NCI-H446 (cell line): ENCODE measurements at regions not wholly inside any gene's neighbourhood (a gene's known extent, or its start where the extent isn't known, plus 50 kb on each side); places are given as distances from the start of the nearest gene placed in this dataset.
A peak's percentile ranks its signal among the peaks of the same experiment; 100 is the strongest.
"Not testable (repeated sequence)": the region's sequence is repeated elsewhere in the genome, so short reads cannot be mapped to it uniquely, and the experiment has no call there.

Experiments used
- DNase-seq, 2 experiments: peaks; one replicate each; lab custom pipeline; 2025; lab: John Stamatoyannopoulos, UW

DNA sequence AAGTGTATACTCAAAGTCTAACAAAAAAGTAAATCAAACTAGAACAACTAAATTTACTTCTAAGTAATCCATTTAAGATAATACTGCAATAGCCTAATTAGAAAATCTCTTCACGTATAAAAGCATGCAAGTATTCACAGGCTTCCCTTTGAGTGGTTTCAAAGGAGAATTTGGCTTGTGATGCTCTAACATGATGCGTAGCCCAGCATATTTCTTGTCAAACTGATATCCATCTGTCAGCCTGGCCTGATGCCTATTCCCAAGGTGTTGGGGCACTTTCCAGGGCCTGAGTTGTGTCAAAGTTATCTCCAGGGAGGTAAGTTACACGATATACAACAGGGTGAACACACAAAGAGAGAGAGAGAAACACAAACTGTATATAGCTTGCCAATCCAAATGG lies 287.0 kb upstream of the MAGEB18 start:
- DNase-seq = no peak

DNA sequence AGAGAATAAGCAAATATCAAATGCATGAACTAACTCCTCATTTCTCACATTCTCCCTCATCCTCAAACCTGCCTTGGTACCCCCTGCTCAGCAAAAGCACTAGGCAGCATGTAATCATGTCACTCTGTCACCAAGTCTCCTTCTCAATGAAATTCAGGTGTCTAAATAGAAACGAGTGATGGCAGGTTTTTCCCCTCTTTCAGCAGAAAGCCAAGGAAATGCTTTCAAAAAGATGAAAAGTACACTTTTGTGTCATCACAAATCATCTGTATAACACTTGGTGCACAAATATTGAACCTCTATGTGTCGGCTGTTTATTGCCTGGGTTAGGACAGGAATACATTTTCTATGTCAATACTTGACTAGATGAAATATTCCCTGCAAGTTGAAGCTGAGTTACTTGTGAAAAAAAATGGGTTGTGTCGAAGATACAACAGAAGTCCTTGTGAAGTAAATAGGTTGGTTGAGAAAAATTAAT lies 285.1 kb upstream of the MAGEB18 start:
- no peak for DNase-seq

DNA sequence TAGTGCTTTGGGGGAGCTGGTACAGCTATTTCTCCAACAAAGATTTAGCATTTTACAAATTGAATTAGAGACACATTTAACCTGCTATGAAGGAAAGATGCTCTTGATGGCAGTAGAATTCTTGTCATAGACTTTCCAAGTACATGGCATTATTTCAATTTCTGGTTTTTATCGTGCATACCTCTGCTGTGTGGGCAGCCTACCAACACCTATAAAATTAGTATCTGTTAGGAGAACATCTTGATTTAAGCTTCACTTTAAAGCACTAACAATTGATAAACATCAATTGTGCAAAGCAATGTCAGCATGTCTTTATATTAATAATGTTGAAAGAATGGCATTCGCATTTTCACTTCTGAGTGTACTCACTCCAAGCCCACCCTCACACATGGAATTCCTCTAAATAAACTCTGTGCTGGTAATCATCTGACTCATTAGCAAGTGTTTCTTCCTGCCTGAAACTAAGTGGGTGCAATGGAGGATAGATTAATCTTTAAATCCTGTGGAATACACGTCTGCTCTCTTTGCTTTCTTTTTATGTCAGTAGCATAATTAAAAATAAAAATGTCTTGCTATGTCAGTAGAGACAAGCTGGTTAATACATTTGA lies 279.8 kb upstream of the MAGEB18 start:
- DNase-seq = no peak

DNA sequence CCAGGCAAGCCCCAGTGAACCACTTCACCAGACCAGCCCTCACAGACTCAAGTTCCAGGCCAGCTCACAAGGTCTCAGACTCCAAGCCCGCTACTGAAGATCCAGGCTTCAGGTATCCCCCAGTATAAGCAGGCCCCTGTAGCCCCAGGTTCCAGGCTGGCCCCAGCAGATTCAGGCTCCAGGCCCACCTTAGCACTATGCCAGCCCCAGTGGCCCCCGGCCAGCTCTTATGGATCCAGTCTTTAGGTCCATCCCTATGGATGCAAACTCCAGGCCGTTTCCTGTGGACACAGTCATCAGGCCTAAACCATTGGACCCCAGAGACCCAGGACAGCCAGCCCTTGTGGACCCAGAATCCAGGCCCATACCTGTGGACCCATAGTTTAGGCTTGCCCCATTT lies 277.8 kb upstream of the MAGEB18 start:
- DNase-seq = no peak

DNA sequence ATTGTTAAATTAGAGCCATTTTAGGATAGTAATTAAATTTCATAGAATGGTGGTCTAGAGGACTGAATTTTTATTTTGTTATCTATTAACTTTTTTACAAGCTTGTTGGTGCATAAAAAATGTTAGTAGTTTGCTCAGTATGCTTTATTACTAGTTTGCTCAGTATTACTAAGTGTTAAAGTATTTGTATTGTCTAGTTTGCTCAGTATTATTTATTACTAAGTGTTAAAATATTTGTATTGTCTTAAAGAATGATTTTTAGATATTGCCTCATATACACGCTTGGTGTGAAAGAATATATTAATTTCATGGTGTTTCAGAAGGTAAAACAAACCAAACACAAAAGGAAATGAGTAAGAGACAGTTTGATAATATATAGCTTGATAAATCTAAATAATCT lies 268.4 kb upstream of the MAGEB18 start:
- no peak for DNase-seq

DNA sequence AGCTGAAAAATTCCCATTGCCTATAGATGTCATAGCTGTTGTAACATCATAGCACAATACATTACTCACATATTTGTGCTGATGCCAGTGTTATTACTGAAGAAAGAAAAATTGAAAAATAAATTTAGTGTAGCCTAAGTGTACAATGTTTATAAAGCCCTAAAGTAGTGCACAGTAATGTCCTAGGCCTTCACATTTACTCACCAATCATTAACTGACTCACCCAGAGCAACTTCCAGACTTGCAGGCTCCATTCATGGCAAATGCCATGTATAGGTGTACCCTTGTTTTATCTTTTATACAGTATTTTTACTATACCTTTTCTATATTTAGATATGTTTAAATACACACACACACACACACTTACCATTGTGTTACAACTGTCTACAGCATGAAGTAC lies 265.4 kb upstream of the MAGEB18 start:
- DNase-seq = no peak

DNA sequence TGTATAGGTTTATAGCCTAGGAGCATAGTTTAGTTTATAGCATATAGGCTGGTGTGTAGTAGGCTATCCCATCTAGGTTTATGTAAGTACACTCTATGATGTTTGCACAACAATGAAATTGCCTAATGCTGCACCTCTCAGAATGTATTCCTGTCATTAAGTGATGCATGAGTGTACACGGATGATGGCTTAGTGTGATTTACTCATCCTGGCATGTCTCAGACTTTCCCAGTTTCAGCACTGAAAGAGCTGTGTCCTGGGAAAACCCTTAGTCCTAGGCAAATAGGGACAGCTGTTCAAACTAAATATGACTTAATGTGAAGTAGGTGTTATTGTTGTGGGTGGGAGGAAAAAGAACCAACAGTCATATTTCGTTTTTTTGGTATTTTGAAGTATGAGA lies 264.9 kb upstream of the MAGEB18 start:
- DNase-seq = no peak

DNA sequence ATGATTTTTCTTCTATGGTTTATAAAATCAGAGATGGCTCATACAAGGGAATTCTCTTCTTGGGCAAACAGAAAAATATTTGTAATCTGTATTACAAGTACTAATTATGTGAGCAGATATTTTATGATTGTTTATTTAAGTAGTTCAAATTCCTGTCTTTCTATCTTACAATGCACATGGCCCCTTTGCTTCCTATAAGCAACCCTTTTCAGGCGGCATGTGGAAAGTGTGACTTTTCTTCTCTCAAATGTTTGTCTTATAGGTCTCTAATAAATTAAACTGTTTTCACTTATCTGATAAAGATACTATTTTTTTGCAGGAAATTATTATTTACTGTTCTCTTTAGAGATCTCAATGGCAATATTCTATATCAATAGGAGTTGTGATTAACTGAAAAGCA lies 259.3 kb upstream of the MAGEB18 start:
- DNase-seq = no peak

DNA sequence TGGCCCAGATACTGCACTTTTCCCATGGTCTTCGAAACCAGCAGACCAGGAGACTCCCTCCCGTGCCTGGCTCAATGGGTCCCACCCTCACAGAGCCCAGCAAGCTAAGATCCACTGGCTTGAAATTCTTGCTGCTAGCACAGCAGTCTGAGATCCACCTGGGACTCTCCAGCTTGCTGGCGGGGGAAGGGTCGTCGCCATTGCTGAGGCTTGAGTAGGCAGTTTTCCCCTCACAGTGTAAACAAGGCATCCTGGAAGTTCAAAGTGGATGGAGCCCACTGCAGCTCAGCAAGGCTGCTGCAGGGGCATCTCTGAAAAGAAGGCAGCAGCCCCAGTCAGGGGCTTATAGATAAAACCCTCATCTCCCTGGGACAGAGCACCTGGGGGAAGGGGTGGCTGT lies 255.6 kb upstream of the MAGEB18 start:
- DNase-seq = not testable (repeated sequence)

DNA sequence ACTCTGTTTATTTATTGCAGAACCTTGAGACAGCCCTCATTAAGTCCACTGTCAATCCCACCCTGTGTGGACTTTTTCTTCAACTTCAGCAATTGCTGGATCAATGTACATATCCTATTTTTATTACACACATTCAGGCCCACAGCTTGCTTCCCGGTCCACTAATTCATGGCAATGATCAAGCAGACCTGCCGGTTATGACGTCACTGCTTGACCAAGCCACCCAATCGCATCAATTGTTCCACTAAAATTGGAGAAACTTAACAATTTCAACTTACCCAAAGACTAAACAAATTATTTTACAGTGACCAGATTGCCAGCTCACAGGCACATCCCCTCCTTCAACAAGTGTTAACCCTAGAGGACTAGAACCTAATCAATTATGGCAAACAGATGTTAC lies 240.4 kb upstream of the MAGEB18 start:
- DNase-seq = no peak

DNA sequence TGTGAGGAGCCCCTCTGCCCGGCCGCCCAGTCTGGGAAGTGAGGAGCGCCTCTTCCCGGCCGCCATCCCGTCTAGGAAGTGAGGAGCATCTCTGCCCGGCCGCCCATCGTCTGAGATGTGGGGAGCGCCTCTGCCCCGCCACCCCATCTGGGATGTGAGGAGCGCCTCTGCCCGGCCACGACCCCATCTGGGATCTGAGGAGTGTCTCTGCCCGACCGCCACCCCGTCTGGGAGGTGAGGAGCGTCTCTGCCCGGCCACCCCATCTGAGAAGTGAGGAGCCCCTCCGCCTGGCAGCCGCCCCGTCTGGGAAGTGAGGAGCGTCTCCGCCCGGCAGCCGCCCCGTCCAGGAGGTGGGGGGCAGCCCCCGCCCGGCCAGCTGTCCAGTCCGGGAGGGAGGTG lies 232.4 kb upstream of the MAGEB18 start:
- not testable (repeated sequence) for DNase-seq

DNA sequence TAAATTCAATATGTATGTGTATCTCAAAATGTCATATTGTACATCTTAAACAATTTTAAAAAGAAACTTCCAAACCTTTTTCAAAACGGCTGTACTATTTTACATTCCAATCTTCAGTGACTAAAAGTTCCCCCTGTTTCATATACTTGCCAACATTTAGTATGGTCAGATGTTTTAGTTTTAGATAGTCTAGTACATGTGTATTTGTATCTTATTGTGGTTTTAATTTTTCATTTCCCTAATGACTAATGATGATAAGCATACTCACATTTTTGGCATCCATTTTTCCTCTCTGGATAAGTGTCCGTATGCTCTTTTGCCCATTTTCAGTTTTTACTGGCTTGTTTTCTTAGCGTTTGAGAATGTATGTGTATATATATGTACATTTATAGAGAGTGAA lies 212.2 kb upstream of the MAGEB18 start:
- DNase-seq = no peak

DNA sequence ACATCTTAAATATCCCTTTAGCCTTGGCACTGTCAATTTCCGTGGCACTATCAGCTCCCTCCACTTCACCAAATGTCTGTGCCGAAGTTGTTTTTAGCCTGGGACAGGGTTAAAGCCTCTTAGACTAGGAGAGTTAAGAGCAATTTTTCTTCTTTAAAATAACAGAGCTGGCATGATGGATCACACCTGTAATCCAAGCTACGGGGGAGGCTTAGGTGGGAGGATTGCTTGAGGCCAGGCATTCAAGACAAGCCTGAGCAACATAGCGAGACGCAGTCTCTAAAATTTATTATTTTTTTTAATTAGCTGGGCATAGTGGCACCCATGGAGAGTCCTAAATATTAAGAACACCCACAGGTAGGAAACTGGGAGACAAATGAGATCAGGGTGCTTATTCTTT lies 209.8 kb upstream of the MAGEB18 start:
- DNase-seq = no peak

DNA sequence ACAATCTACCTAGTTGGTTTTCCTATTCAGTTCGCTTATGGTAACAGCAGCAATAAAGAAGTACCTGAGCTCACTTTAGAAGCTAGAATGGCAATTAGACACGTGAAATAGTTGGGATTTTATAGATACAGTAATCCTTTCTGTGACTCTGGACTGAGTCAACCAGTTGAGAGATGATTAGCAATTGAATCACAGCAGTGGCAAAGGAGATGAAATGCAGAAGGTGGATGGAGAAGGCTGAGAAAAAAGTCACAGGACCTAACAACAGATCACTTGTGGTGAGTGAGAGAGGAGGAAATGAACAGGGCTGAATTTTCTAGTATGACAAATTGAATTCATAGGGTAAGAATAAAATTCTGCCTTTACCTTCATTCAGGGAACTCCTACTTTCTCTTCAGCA lies 197.1 kb upstream of the MAGEB18 start:
- no peak for DNase-seq

DNA sequence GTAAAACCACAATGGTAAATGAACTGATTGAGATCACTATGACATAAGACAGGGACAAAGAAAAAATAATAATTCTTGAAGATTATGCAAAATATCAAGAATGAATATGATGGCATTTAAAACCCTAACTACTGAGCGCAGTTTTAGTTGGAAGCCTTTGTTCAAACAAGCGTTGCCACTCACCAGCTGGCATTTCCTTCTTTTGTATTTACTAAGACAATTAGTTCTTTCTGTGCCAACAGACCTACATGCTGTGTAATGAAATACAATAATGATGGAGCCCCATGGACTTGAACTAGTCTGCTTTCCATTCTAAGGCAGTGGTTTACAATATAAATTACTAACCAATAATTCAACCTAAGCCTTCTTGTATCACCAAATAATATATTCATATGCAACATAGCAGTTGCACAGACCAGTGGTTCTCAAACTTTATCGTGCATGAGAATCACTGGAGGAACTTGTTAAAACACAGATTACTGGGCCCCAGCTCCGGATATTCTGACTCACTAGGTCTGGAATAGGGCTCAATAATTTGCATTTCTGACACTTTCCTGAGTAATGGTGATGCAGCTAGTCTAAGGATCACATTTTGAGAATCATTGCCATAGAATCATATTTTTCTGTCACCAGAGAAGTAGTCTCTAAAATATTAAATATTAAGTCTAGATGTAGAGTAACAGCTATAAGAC lies 196.4 kb upstream of the MAGEB18 start:
- no peak for DNase-seq

DNA sequence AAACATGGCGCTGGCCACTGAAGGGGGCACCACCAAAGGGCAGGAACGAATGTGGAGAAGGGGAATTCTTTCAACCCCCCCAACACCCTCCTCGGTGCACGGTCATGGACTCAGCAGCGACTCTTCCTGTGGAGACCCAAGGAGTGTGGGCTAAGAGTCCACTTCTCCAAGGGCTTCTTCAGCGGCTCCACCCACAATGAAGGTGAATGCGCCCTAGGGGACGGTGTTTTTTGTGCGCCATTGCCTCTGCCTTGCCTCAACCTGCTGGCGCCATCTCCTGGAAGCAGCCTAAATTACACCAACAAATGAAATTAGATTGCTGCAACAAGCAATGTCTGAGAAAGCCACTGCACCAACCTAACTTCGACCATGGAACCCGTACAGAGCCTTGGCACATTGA lies 169.2 kb upstream of the MAGEB18 start:
- DNase-seq = peak in 1 of 2 experiments; percentile 17

DNA sequence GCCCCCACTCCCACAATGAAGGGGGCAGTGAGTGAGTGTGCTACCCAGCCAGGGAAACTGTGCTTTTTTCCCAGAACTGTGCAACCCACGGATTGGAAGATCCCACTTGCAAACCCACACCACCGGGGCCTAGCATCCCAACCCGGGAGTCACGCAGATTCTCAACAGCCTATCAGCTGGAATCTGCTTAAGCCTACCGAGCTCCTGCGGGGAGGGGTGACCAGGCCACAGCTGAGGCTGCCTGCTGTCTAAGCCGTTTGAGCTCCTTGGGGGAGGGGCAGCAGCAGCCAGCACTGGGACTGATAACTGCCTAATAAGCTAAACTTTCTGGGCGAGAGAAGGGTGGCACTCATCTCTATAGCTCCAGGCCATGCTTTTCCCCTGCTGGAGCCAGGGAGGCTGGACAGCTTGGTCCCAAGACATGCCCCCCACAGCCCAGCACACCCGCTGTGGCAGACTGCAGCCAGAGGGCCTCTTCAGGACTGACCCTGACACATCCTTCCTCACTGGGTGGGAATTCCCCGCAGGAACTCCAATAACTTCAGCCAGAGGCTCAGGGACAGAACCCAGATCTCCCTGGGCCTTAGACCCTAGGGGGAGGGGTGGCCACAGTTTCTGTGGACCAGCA lies 161.3 kb upstream of the MAGEB18 start:
- DNase-seq = no peak

DNA sequence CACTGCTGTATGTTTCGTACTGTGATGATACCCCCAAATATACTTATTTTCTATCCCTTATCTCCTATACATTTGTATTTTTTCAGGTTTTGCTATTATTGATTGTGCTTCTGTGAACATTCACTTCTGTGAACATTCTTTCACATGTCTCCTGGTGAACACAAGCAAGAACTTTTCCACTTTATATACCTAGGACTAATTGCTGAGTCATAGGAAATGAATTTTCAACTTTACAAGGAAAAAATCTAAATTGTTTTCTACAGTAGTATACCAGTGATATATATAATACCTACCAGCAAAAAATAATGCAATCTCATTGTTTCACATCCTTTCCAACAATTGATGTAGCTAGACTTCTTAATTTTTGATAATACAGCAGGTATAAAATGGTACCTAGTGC lies 139.5 kb upstream of the MAGEB18 start:
- no peak for DNase-seq

DNA sequence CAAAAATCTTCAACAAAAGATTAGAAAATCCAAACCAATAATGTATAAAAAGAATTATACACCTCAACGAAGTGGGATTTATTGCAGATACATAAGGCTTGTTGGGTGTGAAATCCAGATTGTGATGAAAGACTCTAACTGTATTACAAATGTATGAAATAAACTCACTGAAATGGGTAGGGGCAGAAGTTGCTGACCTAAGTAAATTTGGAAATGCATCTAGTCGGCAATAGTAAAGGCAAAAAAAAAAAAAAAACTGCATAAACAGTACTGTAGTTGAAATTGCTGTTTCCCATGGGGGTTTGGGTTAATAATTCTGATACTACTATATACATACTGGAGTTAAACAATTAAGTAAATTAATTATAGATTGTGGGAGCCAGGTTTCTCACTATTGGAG lies 130.7 kb upstream of the MAGEB18 start:
- DNase-seq = no peak

DNA sequence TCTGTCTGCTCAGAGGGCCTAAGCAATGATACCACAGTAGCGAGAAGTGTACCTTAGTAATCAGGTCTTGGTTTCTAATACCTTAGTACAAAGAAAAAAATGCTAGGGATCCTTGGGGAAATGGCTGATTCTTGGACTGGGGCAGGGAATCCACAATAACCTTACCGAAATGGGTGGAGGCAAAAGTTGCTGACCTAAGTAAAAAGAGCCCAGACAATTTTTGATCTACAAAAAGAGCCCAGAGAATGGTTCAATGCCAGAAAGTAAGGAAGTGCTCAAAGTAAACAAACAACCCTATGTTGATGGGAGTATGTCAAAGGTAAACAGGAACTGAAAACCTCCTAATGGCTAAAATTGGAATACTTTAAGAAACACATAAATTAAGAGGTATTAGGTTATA lies 130.1 kb upstream of the MAGEB18 start:
- DNase-seq = no peak

DNA sequence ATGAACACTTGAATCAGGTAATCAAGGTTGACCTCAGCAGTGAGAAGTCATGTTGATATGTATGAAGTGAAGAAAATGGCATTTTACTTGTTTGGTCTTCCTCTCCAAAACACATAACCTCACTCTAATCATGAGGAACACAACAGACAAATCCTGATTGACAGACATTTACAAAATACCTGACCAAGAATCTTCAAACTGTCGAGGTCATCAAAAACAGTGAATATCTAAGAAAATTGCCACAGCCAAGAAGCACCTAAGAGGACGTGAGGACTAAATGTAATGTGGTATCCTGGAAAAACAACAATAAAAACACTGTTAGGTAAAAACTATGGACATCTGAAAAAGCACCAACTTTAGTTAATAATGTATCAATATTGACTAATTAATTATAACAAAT lies 129.5 kb upstream of the MAGEB18 start:
- DNase-seq = no peak

DNA sequence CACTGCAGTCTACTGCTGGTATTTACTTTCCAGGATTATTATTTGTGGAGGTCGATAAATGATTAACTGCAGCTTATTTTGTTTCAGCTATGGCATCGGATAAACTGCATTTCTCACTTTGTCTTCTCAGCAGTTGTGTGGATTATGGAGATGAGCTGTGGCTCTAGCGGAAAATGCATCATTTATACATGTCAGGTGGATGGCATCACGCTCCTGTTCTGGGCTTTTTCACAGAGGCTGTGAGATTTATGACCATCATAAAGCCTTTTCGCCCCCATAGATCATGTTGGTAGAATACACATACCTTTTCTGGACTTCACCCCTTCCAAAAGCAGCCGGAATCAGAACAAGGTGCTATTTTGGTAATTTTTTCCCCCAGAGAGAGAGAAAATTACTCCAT lies 118.8 kb upstream of the MAGEB18 start:
- no peak for DNase-seq

DNA sequence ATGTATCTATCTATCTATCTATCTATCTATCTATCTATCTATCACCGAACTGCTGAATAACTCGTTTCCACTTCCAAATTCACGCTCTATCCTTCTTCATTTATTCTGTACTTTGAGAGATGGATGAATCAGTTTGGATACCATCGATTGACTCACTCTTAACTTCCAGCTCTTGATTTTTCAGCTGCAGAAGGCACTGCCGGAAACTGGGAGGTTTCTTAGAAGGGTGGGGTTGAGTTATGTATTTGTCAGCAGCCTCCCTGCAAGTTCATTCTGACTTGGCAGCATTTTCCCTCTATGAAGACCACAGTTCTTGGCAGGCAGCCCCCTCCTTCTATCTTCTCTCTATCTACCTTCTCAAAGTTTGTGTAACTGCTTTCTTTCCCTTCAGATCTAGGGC lies 112.0 kb upstream of the MAGEB18 start:
- no peak for DNase-seq
